ENCODE measurements at regions not wholly inside any gene's neighbourhood (a gene's known extent, or its start where the extent isn't known, plus 50 kb on each side); places are given as distances from the start of the nearest gene placed in this dataset.

GRCh38 chr13:82829040-82829439, 1053.2 kb downstream of the SLITRK1 start:
- no peak for TF ChIP-seq REST (IDR thresholded peaks at IDR 0.05; ENCODE audit: unreplicated experiment)
- no peak for TF ChIP-seq CTCF (conservative IDR thresholded peaks at IDR 0.05; ENCODE audit: low read depth in 2 of 2)
- no peak for TF ChIP-seq EZH2 (IDR thresholded peaks at IDR 0.05; ENCODE audit: low read depth, unreplicated experiment)
- no peak for TF ChIP-seq CREB1 (CRISPR knock-in tag; IDR thresholded peaks at IDR 0.05; ENCODE audit: low read depth)
- TF ChIP-seq NANOG (IDR thresholded peaks at IDR 0.05; ENCODE audit: borderline replicate concordance): no peak
- TF ChIP-seq POLR2AphosphoS5 (IDR thresholded peaks at IDR 0.05; ENCODE audit: low read depth): no peak
